ENCODE measurements at regions not wholly inside any gene's neighbourhood (a gene's known extent, or its start where the extent isn't known, plus 50 kb on each side); places are given as distances from the start of the nearest gene placed in this dataset.

DNA sequence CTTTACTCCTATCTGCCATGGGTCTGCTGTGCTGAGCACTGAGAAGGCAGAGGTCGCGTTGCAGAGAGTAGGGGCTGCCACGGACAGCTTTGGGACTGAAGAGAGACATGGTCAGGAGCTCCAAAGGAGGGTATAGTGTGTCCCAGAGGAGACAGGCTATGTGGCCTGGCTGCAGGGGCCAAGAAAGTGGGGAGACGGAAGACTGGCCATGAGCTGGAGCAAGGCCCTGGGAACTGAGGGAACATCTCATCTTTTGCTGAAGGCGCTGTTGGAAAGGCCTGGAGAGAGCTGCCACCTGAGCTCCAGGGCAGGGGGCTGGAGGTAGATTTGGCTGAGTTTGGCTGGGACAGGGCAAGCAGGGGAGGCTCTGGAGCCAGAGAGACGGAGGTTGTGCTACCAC is 55.8 kb upstream of the AJAP1 start:
- no peak overlapping the region for H3K27ac ChIP-seq

DNA sequence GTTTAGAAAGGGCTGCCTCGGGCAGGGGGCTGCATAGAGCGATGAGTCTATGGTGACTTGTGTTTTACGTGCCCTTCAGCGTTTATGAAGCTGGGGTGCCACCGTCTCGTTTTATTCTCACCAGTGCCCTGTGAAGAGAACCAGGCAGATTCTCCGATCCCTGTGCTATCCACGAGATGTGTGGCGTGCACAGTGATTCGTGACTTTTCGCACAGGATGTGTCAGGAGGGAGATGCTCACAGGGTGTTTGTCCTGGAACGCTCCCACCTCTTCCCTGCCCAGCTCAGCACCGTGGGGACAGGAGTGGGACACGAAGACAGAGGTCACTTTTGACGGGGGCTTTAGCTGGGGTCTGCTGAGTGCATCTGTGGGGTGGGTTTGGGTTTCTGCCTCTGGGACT is 54.9 kb upstream of the AJAP1 start:
- H3K27ac ChIP-seq: no peak overlapping the region
- no peak overlapping the region for H3K4me3 ChIP-seq

More for the DNA sequence above, 55.8 kb upstream of the AJAP1 start:
- no peak overlapping the region for H3K4me3 ChIP-seq

DNA sequence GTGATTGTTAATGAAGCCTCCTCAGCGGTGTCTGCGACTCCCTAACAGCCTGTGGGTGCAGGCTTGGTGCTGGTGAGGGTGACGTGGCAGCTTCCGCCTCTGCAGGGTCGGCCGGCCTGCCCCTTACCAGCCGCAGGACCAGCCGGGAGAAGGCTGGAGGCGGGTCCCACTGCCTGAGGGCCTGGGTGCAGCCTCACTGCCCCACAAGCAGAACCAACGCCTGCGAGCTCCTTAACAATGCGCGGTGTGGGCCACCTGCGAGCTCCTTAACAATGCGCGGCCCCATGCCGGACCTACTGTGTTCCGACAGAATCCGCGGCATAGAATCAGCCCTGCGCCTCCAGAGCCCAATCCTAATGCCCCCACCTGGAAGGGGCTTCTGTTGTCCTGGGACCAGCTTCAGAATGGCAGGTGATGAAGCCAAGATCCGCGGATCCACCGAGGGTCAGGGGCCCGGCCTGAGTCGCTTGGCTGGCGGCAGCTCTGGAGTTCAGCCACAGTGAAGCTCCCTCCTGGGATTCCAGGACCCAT is 54.4 kb upstream of the AJAP1 start:
- H3K27ac ChIP-seq: no peak overlapping the region
- H3K4me3 ChIP-seq: no peak overlapping the region

DNA sequence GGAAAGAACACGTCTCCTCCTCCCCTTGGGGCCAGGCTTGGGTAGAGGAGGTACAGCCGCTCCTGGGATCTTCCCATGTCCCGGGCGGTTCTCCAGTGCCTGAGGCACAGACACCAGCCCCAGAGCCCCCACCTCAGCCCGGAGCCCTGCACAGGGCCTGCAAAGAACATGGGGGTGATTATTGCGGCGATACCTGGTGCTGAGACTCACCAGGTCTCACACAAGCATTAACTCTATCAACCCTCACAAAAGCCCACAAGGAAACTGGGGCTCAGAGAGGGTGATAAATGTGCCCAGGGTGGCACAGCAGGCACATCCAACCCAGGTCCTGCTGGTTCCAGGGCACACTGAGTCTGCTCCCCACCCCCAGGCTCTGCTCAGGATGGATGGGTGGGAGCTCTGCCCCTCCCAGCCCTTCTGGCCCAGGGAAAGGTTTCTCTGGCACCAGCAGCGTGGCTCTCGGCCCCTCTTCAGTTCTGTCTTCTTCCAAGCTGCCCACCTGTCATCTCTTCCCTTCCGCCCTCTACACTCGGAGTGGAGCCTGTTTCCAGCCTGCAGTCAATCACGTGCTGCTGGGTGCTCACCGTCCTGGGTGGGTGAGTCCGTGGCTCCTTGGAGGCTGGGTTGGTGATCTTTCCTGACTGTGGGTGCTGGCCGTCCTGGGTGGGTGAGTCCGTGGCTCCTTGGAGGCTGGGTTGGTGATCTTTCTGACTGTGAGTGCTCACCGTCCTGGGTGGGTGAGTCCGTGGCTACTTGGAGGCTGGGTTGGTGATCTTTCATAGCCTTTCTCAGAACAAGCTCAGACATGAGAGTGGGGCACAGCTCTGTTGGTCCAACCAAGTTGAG is 53.6 kb upstream of the AJAP1 start:
- Histone ChIP-seq H3K27ac (no peak overlapping the region), H3K4me3 (no peak overlapping the region)

DNA sequence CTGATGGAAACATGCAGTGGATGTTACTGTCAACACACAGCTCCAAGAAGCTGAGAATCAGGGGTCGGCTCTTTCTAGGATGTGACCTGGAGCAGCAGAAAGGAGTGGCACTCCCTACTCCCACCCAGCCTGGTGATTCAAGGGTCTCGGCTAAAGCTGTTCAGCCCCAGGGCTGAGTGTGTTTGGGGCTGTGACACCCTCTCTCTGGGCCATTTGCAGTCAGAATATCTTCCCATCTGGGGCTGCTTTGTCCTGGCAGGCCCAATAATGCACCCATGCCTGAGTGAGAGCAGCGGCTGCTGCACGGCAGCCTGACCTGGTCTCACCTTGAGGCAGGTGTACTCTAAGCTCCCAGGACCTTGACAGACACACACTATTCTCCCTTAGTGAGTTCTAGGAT is 52.5 kb upstream of the AJAP1 start:
- no peak overlapping the region for H3K27ac ChIP-seq
- no peak overlapping the region for H3K4me3 ChIP-seq

DNA sequence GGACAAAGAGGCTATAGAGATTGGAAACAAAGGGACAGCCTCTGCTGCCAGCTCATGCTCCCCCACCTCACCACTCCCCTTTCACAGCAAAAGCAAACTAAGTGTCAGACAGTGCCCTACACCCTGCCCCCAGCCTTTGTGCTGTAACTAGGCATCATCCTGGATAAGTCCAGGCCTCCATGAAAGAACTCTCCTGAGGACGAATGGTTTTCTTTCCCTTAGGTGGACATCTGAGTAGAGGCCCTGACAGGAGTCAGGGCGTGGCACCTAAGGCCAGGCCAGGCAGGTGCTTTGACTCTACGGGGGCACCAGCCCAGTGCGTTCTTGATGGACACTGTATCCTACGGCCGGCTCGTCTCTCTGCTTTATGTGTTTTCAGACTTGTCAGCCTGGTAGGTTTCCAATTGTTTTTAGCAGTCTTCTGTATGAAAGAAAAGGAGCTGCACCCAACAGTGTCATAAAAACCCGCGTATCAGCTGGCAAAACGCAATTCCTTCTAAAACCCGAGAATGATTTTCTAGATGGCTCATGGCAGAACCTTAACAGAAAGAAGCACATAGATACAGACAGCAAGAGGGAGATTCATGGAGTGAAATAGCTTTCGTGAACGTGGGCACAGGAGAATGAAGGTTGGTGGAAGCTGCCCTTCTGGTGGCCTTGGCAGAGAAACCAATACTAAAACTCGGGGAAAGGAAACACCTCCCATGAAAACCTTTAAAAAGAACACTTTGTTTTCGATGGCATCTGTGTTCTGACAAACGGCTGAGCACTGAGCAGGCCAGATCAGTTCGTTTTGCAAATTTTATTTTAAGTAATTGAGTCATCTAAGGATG is 51.7 kb upstream of the AJAP1 start:
- no peak overlapping the region for H3K27ac ChIP-seq
- no peak overlapping the region for H3K4me3 ChIP-seq

DNA sequence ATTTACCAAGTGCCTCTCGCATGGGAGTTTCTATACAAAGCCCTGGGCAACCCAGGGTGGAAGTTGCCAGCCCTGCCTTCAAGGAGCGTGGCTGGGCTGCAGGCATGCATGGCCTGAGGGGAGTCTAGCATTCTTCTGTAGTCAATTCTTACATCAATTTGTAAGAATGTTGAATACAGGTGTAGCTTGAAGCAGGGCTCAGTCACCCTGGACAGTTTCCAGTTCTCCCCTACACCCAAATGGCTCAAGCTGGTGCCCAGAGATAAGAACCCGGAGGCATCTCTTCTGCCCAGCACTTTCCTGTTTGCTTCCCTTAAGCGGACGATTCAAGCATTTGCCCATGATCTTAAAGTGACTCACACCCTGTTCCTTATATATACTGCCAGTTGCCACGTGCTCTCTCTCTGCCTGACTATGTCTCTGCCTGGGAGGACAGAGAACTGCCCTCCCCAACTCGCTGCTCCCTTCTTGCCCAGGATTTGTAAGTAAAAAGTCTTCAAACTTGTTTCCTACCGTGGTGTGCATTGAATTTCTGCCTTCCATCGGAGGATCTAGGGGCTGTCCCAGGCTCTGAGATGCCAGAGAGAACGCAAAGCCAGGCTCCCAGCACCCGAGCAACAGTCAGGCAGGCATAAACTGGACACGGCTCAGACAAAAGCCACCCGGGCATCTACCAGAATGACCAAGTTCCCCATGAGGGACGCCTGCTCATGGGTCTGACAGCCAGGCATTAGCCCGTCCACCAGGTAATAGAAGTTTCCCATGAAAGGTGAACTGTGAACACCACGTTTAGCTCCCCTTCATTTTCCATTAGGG is 50.9 kb upstream of the AJAP1 start:
- H3K27ac ChIP-seq: no peak overlapping the region
- H3K4me3 ChIP-seq: no peak overlapping the region

Measured in skin epidermis (tissue), 12 donors.